CD4-positive, alpha-beta T cell (primary cell): ENCODE measurements at regions not wholly inside any gene's neighbourhood (a gene's known extent, or its start where the extent isn't known, plus 50 kb on each side); places are given as distances from the start of the nearest gene placed in this dataset.

Experiments
- ATAC-seq: fragments of 200-7000 bp; cut with Tn5 transposase; one replicate; pipeline ENCODE4 v1.10.0; 2022; ENCODE audit warnings: mild to moderate bottlenecking; ENCODE audit not compliant: poor library complexity
- CTCF ChIA-PET: fragments of 350-600 bp; sonication (Branson Sonifier 250); formaldehyde crosslinking; loops from one replicate; lab custom pipeline; 2021; ENCODE audit warnings: antibody characterized with exemption, inconsistent platforms; lab: Charles Lee
- POLR2A ChIA-PET: fragments of 350-600 bp; sonication (Branson Sonifier 250); formaldehyde crosslinking; loops from one replicate; lab custom pipeline; 2021; ENCODE audit warnings: antibody characterized with exemption, inconsistent platforms; lab: Charles Lee
- DNase-seq, 14 experiments: peaks; one replicate each; pipeline ENCODE4 v3.0.0-alpha.2; 2013 to 2020; ENCODE audit warnings: mixed read lengths in 2 of 14
- H3K27ac ChIP-seq, 2 donors: one replicate each; pipeline versions ENCODE4 v1.5.1 to v1.7.0; 2013; ENCODE audit warnings: low read length in 2 of 2, low read depth in 1 of 2, mild to moderate bottlenecking in 1 of 2
- H3K27me3 ChIP-seq, 2 experiments: 1 replicate in 1 of 2; 2 replicates in 1 of 2; pipeline versions ENCODE4 v1.6.1 to v1.7.0; 2013; ENCODE audit warnings: low read length in 2 of 2, control low read depth in 1 of 2, mild to moderate bottlenecking in 1 of 2, moderate library complexity in 1 of 2; ENCODE audit not compliant: insufficient read depth in 2 of 2, control insufficient read depth in 1 of 2
- H3K36me3 ChIP-seq: one replicate; pipeline ENCODE4 v1.6.1; 2013; ENCODE audit warnings: low read length, control low read depth; ENCODE audit not compliant: insufficient read depth
- H3K4me1 ChIP-seq: one replicate; pipeline ENCODE4 v1.6.1; 2013; ENCODE audit warnings: low read length, control low read depth; ENCODE audit not compliant: insufficient read depth
- H3K4me3 ChIP-seq: one replicate; pipeline ENCODE4 v1.5.1; 2013; ENCODE audit warnings: mild to moderate bottlenecking, low read length, moderate library complexity
- H3K9me3 ChIP-seq, 2 experiments: 1 replicate in 1 of 2; 2 replicates in 1 of 2; pipeline versions ENCODE4 v1.6.1 to v1.7.0; 2013; ENCODE audit warnings: low read length in 2 of 2, mild to moderate bottlenecking in 2 of 2, control low read depth in 1 of 2, moderate library complexity in 1 of 2; ENCODE audit not compliant: control insufficient read depth in 1 of 2, insufficient read depth in 1 of 2
- H3K27ac Mint-ChIP-seq: one replicate; pipeline ENCODE4 v1.8.0; 2020; ENCODE audit warnings: mixed read lengths
- H3K27me3 Mint-ChIP-seq: one replicate; pipeline ENCODE4 v1.8.0; 2021; ENCODE audit warnings: mixed read lengths
- H3K36me3 Mint-ChIP-seq: one replicate; pipeline ENCODE4 v1.8.0; 2021; ENCODE audit warnings: low read depth, mixed read lengths
- H3K4me1 Mint-ChIP-seq: one replicate; pipeline ENCODE4 v1.8.0; 2021; ENCODE audit warnings: low read depth, mixed read lengths
- H3K4me3 Mint-ChIP-seq: one replicate; pipeline ENCODE4 v1.8.0; 2020; ENCODE audit warnings: mild to moderate bottlenecking, mixed read lengths
- H3K9me3 Mint-ChIP-seq: one replicate; pipeline ENCODE4 v1.8.0; 2020; ENCODE audit warnings: mixed read lengths
- CTCF ChIP-seq: fragments of 200-600 bp; IDR thresholded peaks from one replicate; pipeline ENCODE4 v1.8.0; 2022; ENCODE audit warnings: antibody characterized with exemption, mild to moderate bottlenecking
- intact Hi-C, 2 experiments: fragments of 100-400 bp; cut with DNase I in 1 of 2; cut with micrococcal nuclease in 1 of 2; formaldehyde crosslinking; loops; one replicate each; pipeline versions ENCODE4 v1.15.1 to v1.9.0; 2023 to 2025; cut with DNase I, micrococcal nuclease

DNA sequence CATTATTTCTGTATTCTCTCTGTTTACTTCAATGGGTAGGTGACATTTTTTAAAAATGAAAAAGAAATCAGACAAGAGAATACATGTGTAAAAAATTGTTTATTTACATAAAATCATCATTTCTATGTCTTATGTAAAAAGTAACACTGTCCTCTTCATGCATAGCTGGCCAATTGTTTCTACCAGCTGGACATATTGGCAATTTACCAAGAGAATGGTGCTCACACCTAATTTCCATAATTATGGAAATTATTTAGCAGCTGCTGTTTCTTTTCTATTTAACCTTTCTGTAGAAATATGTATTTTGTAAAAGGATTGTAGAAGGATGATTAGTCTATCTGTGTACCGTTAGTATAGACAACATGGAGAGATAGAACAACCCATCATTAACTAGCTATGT, 791.9 kb downstream of the TRIB2 start:
- CTCF ChIA-PET: no interaction called here
- intact Hi-C loops: no loop called here
- no peak for ATAC-seq

GRCh38 chr2:13515254-13515653, 798.5 kb downstream of the TRIB2 start:
- no peak for TF ChIP-seq CTCF
- Mint-ChIP-seq H3K4me3 (no peak overlapping the region), H3K27ac (no peak overlapping the region), H3K4me1 (no peaks in the 10 kb centered on the region), H3K9me3 (peaks cover 2% of the 10 kb centered on the region), H3K36me3 (no peaks in the 10 kb centered on the region), H3K27me3 (no peaks in the 10 kb centered on the region)
- no peaks in the 10 kb centered on the region for H3K9me3 ChIP-seq
- CTCF ChIA-PET: no interaction called here
- POLR2A ChIA-PET: no interaction called here
- no peaks in the 10 kb centered on the region for H3K36me3 ChIP-seq
- H3K27me3 ChIP-seq: no peaks in the 10 kb centered on the region
- ATAC-seq (no peak), DNase-seq (no peak)
- no peaks in the 10 kb centered on the region for H3K4me1 ChIP-seq
- intact Hi-C loops: no loop called here
- no peak overlapping the region for H3K27ac ChIP-seq
- no peak overlapping the region for H3K4me3 ChIP-seq

More for the DNA sequence above, 791.9 kb downstream of the TRIB2 start:
- POLR2A ChIA-PET: no interaction called here
- no peak overlapping the region for H3K4me3 ChIP-seq
- no peaks in the 10 kb centered on the region for H3K9me3 ChIP-seq
- H3K4me1 ChIP-seq: no peaks in the 10 kb centered on the region
- H3K27me3 ChIP-seq: no peaks in the 10 kb centered on the region
- H3K4me3 Mint-ChIP-seq: no peak overlapping the region
- no peaks in the 10 kb centered on the region for H3K4me1 Mint-ChIP-seq
- H3K9me3 Mint-ChIP-seq: peaks cover 2% of the 10 kb centered on the region
- no peaks in the 10 kb centered on the region for H3K36me3 ChIP-seq
- TF ChIP-seq CTCF: no peak
- H3K27me3 Mint-ChIP-seq: no peaks in the 10 kb centered on the region
- no peak overlapping the region for H3K27ac ChIP-seq
- no peak for DNase-seq
- no peaks in the 10 kb centered on the region for H3K36me3 Mint-ChIP-seq
- H3K27ac Mint-ChIP-seq: no peak overlapping the region

DNA sequence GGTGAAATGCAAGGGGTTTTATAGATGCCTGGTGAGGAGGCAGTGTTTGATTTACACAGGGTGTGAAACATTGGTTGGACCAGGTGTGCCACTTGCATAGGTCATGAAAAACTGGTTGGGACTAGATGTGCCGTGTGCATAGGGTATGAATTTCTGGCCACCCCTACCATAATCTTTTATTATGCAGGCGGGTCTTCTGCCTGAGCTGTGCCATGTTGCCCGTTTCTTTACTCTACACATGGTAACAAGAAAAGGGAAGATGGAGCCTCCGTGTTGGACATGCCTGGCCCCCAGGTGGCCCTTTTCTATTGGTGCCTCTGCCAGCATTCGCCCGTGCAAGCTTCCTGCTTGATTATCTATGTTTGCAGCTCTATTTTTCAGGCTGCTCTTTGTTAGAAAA, 805.4 kb downstream of the TRIB2 start:
- ChIA-PET CTCF (no interaction called here), POLR2A (no interaction called here)
- no peaks in the 10 kb centered on the region for H3K36me3 ChIP-seq
- TF ChIP-seq CTCF: no peak
- H3K36me3 Mint-ChIP-seq: no peaks in the 10 kb centered on the region
- H3K27me3 Mint-ChIP-seq: no peaks in the 10 kb centered on the region
- ATAC-seq (no peak), DNase-seq (no peak)
- no peak overlapping the region for H3K27ac ChIP-seq
- no peaks in the 10 kb centered on the region for H3K27me3 ChIP-seq
- H3K4me3 Mint-ChIP-seq: no peak overlapping the region
- no peak overlapping the region for H3K27ac Mint-ChIP-seq
- no peaks in the 10 kb centered on the region for H3K9me3 ChIP-seq
- H3K4me1 ChIP-seq: no peaks in the 10 kb centered on the region
- no peak overlapping the region for H3K4me3 ChIP-seq
- H3K9me3 Mint-ChIP-seq: peaks cover 2% of the 10 kb centered on the region
- no peaks in the 10 kb centered on the region for H3K4me1 Mint-ChIP-seq
- intact Hi-C loops: no loop called here
